ENCODE measurements at regions not wholly inside any gene's neighbourhood (a gene's known extent, or its start where the extent isn't known, plus 50 kb on each side); places are given as distances from the start of the nearest gene placed in this dataset.

- no peaks in the 10 kb centered on the region for H3K27me3 ChIP-seq
- H3K9me3 ChIP-seq = no peaks in the 10 kb centered on the region
- H3K4me3 ChIP-seq = no peak overlapping the region
- no peak for ATAC-seq (ENCODE audit: low FRiP score in 2 of 2)
- no peaks in the 10 kb centered on the region for H3K36me3 ChIP-seq
- no peak overlapping the region for H3K27ac ChIP-seq
- no peak for TF ChIP-seq CTCF (IDR thresholded peaks at IDR 0.05)
- TF ChIP-seq POLR2A (IDR thresholded peaks at IDR 0.05) = no peak
- no peak for TF ChIP-seq EP300 (IDR thresholded peaks at IDR 0.05)
- TF ChIP-seq POLR2AphosphoS5 (IDR thresholded peaks at IDR 0.05) = no peak
- H3K4me1 ChIP-seq = no peaks in the 10 kb centered on the region
- no peak for DNase-seq
Measured at GRCh38 chr6:48904809-48905208, 558.2 kb downstream of the MMUT start.

DNA sequence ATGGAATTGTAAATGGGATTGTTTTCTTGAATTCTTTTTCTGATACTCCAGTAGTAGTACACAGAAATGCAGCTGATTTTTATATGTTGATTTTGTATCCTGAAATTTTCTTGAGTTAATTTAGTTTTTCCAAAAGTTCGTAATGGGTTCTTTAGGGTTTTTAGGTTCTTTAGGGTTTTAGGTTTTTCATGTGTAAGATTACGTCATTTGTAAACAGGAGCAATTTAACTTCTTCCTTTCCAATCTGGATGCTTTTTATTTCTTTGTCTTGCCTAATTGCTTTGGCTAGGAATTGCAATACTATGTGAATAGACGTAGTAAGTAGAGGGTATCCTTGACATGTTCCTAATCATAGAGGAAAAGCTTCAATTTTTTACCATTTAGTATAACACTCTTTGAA is 568.6 kb downstream of the MMUT start:
- Histone ChIP-seq H3K27ac (no peak overlapping the region), H3K4me3 (no peak overlapping the region), H3K27me3 (no peaks in the 10 kb centered on the region), H3K4me1 (no peaks in the 10 kb centered on the region), H3K36me3 (no peaks in the 10 kb centered on the region), H3K9me3 (no peaks in the 10 kb centered on the region)
- ATAC-seq (ENCODE audit: low FRiP score in 2 of 2) (no peak), DNase-seq (no peak)
- WGBS, 2 donors = 85 to 91% methylated on average over 3 of the region's 3 CpGs
- TF ChIP-seq CTCF (IDR thresholded peaks at IDR 0.05) (no peak), POLR2AphosphoS5 (IDR thresholded peaks at IDR 0.05) (no peak), EP300 (IDR thresholded peaks at IDR 0.05) (no peak), POLR2A (IDR thresholded peaks at IDR 0.05) (no peak)

GRCh38 chr6:48893048-48893447 is 570.0 kb downstream of the MMUT start:
- H3K27me3 ChIP-seq = no peaks in the 10 kb centered on the region
- H3K36me3 ChIP-seq = no peaks in the 10 kb centered on the region
- no peak for TF ChIP-seq CTCF (IDR thresholded peaks at IDR 0.05)
- TF ChIP-seq EP300 (IDR thresholded peaks at IDR 0.05) = no peak
- TF ChIP-seq POLR2A (IDR thresholded peaks at IDR 0.05) = no peak
- TF ChIP-seq POLR2AphosphoS5 (IDR thresholded peaks at IDR 0.05) = no peak
- DNase-seq = no peak
- no peak overlapping the region for H3K4me3 ChIP-seq
- no peak for ATAC-seq (ENCODE audit: low FRiP score in 2 of 2)
- no peaks in the 10 kb centered on the region for H3K9me3 ChIP-seq
- 86 to 87% methylated on average over 1 of the region's 1 CpG for WGBS, 2 donors
- no peaks in the 10 kb centered on the region for H3K4me1 ChIP-seq
- no peak overlapping the region for H3K27ac ChIP-seq

- DNase-seq (no peak), ATAC-seq (ENCODE audit: low FRiP score in 2 of 2) (no peak)
- 94 to 96% methylated on average over 3 of the region's 3 CpGs for WGBS, 2 donors
- Histone ChIP-seq H3K4me3 (no peak overlapping the region), H3K9me3 (no peaks in the 10 kb centered on the region), H3K27ac (no peak overlapping the region), H3K27me3 (no peaks in the 10 kb centered on the region), H3K36me3 (no peaks in the 10 kb centered on the region), H3K4me1 (no peaks in the 10 kb centered on the region)
- TF ChIP-seq POLR2AphosphoS5 (IDR thresholded peaks at IDR 0.05) (no peak), CTCF (IDR thresholded peaks at IDR 0.05) (no peak), POLR2A (IDR thresholded peaks at IDR 0.05) (no peak), EP300 (IDR thresholded peaks at IDR 0.05) (no peak)
Measured at GRCh38 chr6:48891308-48891707, 571.7 kb downstream of the MMUT start.

DNA sequence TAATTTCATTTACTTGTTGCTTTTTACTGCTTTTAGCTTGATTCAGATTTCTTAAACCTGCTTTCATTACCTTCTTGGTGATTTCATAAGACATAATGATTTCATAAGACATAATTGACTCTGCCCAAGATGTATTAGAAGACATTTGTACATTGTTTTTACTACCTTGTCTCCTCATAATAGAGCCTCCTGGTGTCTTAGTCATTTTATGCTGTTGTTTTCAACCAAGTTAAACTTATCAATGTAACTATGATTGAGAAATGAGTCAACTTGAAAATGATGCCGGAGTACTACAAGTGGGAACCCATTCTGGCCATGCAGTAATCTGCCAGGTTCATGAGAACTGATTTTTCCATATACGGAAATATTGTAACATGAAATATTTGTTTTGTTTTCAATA is 573.6 kb downstream of the MMUT start:
- Histone ChIP-seq H3K36me3 (no peaks in the 10 kb centered on the region), H3K9me3 (no peaks in the 10 kb centered on the region), H3K27me3 (no peaks in the 10 kb centered on the region), H3K27ac (no peak overlapping the region), H3K4me1 (no peaks in the 10 kb centered on the region), H3K4me3 (no peak overlapping the region)
- no peak for DNase-seq
- no peak for ATAC-seq (ENCODE audit: low FRiP score in 2 of 2)
- TF ChIP-seq POLR2A (IDR thresholded peaks at IDR 0.05) (no peak), EP300 (IDR thresholded peaks at IDR 0.05) (no peak), POLR2AphosphoS5 (IDR thresholded peaks at IDR 0.05) (no peak), CTCF (IDR thresholded peaks at IDR 0.05) (no peak)
- 91 to 96% methylated on average over 2 of the region's 2 CpGs for WGBS, 2 donors
